ENCODE measurements at regions not wholly inside any gene's neighbourhood (a gene's known extent, or its start where the extent isn't known, plus 50 kb on each side); places are given as distances from the start of the nearest gene placed in this dataset.
"Not testable (repeated sequence)": the region's sequence is repeated elsewhere in the genome, so short reads cannot be mapped to it uniquely, and the experiment has no call there.

DNA sequence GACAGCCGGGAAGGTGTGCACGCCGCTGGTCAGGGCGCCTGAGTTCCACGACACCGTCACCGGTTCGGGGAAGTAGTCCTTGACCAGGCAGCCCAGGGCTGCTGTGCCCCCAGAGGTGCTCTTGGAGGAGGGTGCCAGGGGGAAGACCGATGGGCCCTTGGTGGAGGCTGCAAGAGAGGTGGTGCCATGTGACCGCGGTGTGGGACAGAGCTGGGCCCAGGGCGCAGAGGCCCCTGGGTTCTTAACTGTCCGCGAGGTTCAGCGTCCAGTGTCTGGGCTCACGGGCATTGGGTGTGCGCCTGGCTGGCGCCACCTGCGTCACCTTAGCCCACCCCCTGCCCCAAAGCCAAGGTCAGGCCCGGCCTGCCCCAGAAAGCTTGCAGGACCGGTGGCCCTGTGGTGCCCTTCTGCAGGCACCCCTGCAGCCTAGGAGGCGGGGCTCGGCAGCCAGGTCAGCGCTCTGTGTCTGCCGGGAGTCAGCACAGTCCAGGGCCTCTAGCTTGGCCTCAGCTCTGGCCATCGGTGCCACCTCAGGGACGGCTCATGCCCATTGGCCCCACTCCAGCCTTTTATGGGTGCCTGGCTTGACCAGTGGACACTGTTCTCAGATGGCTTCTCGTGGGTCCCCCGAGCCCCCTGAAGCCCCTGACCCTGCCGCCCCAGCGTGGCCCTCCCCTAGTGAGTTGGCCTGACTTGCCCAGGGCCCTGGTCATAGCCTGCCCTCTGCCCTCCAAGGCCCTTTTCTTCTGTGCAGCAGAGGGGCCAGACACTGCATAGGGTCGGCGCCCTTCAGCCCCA, 216.7 kb downstream of the TMEM121 start:
- not testable (repeated sequence) for H3K27ac ChIP-seq (ENCODE audit: low read depth, low read length); H3K9ac ChIP-seq (ENCODE audit: low read length in 5 of 5); H3K9me3 ChIP-seq (ENCODE audit: control insufficient read depth in 5 of 5, low read length in 5 of 5); H3K27me3 ChIP-seq (ENCODE audit: control insufficient read depth in 5 of 5, insufficient read depth in 4 of 5, low read length in 5 of 5); H3K4me1 ChIP-seq (ENCODE audit: control insufficient read depth in 5 of 5, insufficient read depth in 5 of 5, low read length in 5 of 5); H3K4me3 ChIP-seq (ENCODE audit: low read depth in 1 of 5, low read length in 5 of 5); H3K36me3 ChIP-seq (ENCODE audit: control insufficient read depth in 5 of 5, insufficient read depth in 5 of 5, low read length in 5 of 5)

DNA sequence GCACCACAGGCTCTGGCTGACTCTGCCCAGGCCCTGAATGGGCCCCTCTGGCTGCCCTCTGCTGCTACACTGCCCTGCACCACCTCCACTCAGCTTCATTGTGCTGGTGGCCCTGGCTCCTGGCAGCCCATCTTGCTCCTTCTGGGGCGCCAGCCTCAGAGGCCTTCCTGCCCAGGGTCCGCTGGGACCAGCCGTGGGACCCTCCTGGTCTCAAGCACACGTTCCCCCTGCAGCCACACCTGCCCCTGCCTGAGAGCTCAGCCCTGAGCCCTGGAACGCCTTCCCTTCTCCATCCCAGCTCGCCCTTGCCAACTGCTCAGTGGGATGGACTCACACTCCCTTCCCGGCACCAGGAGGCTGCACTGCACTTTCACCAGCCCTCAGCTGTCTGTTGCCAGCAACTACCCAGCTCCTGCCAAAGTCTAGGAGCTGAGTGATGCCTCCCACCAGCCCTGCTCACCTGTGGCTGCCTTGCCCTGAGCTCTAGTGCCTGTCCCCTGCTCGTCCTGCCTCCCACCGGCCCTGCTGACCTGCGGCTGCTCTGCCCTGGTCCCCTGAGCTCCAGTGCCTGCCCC, 217.9 kb downstream of the TMEM121 start:
- not testable (repeated sequence) for H3K27me3 ChIP-seq (ENCODE audit: control insufficient read depth in 5 of 5, insufficient read depth in 4 of 5, low read length in 5 of 5); H3K4me1 ChIP-seq (ENCODE audit: control insufficient read depth in 5 of 5, insufficient read depth in 5 of 5, low read length in 5 of 5); H3K9me3 ChIP-seq (ENCODE audit: control insufficient read depth in 5 of 5, low read length in 5 of 5); H3K27ac ChIP-seq (ENCODE audit: low read depth, low read length); H3K36me3 ChIP-seq (ENCODE audit: control insufficient read depth in 5 of 5, insufficient read depth in 5 of 5, low read length in 5 of 5); H3K4me3 ChIP-seq (ENCODE audit: low read depth in 1 of 5, low read length in 5 of 5); H3K9ac ChIP-seq (ENCODE audit: low read length in 5 of 5)

DNA sequence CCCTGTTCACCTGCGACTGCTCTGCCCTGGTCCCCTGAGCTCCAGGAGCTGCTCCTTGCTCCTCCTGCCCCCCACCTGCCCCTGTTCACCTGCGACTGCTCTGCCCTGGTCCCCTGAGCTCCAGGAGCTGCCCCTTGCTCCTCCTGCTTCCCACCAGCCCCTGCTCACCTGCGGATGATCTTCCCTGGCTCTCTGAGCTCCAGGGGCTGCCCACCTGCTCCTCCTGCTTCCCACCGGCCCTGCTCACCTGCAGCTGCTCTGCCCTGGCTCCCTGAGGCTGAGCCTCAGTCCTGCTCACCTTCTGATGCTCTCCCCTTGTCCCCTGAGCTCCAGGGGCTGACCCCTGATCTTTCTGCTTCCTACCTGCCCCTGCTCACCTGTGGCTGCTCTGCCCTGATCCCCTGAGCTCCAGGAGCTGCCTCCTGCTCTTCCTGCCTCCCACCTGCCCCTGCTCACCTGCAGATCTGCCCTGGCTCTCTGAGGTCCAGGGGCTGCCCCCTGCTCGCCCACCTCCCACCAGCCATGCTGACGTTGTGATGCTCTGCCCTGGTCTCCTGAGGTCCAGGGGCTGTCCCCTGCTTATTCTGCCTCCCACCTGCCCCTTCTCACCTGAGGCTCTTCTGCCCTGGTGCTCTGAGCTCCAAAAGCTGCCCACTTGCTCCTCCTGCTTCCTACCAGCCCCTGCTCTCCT, 219.2 kb downstream of the TMEM121 start:
- Histone ChIP-seq H3K9ac (ENCODE audit: low read length in 5 of 5) (no peak overlapping the region), H3K9me3 (ENCODE audit: control insufficient read depth in 5 of 5, low read length in 5 of 5) (peaks cover 0 to 7% (median 0%) of the 10 kb centered on the region in 5 donors), H3K36me3 (ENCODE audit: control insufficient read depth in 5 of 5, insufficient read depth in 5 of 5, low read length in 5 of 5) (no peaks in the 10 kb centered on the region)

DNA sequence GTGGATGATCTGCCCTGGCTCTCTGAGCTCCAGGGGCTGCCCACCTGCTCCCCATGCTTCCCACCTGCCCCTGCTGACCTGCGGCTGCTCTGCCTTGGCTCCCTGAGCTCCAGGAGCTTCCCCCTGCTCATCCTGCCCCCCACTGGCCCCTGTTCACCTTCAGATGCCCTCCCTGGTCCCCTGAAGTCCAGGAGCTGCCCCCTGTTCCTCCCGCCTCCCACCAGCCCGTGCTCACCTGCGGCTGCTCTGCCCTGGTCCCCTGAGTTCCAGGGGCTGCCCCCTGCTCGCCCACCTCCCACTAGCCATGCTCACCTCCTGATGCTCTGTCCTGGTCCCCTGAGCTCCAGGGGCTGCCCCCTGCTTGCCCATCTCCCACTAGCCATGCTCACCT, 219.7 kb downstream of the TMEM121 start:
- no peaks in the 10 kb centered on the region for H3K27me3 ChIP-seq (ENCODE audit: control insufficient read depth in 5 of 5, insufficient read depth in 4 of 5, low read length in 5 of 5)
- no peak overlapping the region for H3K9ac ChIP-seq (ENCODE audit: low read length in 5 of 5)
- peaks cover 0 to 7% (median 0%) of the 10 kb centered on the region in 5 donors for H3K9me3 ChIP-seq (ENCODE audit: control insufficient read depth in 5 of 5, low read length in 5 of 5)
- no peaks in the 10 kb centered on the region for H3K36me3 ChIP-seq (ENCODE audit: control insufficient read depth in 5 of 5, insufficient read depth in 5 of 5, low read length in 5 of 5)
- no peak overlapping the region for H3K27ac ChIP-seq (ENCODE audit: low read depth, low read length)
- no peak overlapping the region for H3K4me3 ChIP-seq (ENCODE audit: low read depth in 1 of 5, low read length in 5 of 5)
- H3K4me1 ChIP-seq (ENCODE audit: control insufficient read depth in 5 of 5, insufficient read depth in 5 of 5, low read length in 5 of 5): no peaks in the 10 kb centered on the region

More for the DNA sequence above, 219.2 kb downstream of the TMEM121 start:
- Histone ChIP-seq H3K27ac (ENCODE audit: low read depth, low read length) (no peak overlapping the region), H3K4me1 (ENCODE audit: control insufficient read depth in 5 of 5, insufficient read depth in 5 of 5, low read length in 5 of 5) (no peaks in the 10 kb centered on the region), H3K4me3 (ENCODE audit: low read depth in 1 of 5, low read length in 5 of 5) (no peak overlapping the region), H3K27me3 (ENCODE audit: control insufficient read depth in 5 of 5, insufficient read depth in 4 of 5, low read length in 5 of 5) (no peaks in the 10 kb centered on the region)

DNA sequence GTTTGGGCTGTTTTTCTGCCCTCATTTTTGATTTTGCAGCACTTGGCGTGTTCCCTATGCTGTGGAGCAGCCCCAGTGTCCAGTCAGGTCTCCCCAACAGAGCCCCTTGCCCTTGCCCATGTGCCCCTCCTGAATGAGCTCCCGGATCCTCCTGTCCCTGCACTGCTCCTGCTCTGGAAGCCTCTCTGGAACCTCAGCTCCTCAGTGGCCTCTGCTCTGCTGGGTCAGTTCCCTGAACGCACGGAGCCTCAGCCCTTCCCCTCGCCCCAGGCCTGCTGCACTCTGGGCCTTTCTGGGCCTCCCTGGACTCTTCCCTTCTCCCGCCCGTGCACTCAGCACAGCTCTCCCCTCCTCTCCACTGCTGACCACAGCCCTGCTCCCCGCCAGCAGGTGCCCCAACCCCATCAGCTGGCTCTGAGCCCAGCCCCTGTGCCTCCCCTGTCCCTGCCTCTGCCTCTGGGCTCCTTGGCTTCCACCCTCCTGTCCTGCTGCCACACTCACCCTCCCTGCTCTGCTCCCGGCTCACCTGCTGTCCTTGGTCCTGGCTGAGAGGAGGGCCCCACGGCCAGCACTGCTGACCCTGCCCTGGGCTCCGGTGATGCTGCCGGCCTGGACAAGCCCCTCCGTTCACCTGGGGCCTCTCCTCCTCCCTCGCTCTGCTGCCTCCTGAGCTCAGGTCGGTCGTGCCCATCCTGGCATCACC, 220.6 kb downstream of the TMEM121 start:
- H3K4me1 ChIP-seq (ENCODE audit: control insufficient read depth in 5 of 5, insufficient read depth in 5 of 5, low read length in 5 of 5); H3K36me3 ChIP-seq (ENCODE audit: control insufficient read depth in 5 of 5, insufficient read depth in 5 of 5, low read length in 5 of 5); H3K27me3 ChIP-seq (ENCODE audit: control insufficient read depth in 5 of 5, insufficient read depth in 4 of 5, low read length in 5 of 5); H3K9ac ChIP-seq (ENCODE audit: low read length in 5 of 5); H3K4me3 ChIP-seq (ENCODE audit: low read depth in 1 of 5, low read length in 5 of 5); H3K27ac ChIP-seq (ENCODE audit: low read depth, low read length); H3K9me3 ChIP-seq (ENCODE audit: control insufficient read depth in 5 of 5, low read length in 5 of 5): not testable (repeated sequence)

DNA sequence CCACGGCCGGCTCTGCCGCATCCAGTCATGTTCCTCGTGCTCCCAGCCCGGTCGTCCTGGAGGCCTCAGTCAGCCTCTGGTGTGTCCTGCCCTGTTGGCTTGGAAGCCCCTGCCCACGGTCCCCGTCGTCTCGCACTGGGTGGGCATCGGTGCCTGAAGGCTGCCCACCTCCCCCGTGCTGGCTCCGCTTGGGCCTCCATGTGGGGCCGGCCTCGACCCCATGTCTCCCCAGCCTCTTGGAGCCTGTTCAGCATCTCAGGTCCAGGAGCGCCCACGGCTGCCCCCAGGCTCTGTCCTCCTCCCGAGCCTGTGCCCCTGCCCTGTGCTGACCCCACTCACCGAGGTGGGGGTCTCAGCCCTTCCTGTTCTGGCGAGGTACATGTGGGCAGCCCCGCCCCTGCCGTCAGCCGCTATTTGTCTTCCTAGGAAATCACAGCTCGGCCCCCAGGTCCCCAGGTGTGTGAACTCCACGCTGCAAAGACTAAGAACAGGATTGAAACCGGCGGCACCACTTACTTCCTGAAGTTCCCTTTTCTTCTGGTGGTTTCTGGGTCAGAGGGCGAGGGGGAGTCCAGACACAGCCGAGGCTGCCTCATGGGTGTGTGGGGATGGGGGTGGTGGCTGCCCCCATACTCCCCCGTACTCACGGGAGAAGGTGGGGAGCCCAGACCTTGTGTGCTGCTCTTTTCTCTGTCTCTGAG, 221.3 kb downstream of the TMEM121 start:
- H3K4me1 ChIP-seq (ENCODE audit: control insufficient read depth in 5 of 5, insufficient read depth in 5 of 5, low read length in 5 of 5); H3K4me3 ChIP-seq (ENCODE audit: low read depth in 1 of 5, low read length in 5 of 5): not testable (repeated sequence)

DNA sequence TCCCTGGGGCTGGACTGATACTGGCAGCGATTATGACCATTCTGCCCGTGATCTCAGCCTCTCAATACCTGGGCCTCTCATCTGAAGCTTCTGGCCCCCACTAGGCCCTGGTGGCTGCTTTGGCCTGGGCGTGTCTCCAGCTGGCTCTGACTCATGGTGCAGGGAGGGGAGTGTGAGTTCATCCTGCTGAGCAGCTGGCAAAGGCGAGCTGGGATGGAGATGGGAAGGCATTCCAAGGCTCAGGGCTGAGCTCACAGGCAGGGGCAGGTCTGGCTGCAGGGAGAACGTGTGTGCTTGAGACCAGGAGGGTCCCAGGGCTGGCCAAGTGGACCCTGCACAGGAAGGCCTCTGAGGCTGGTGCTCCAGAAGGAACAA, 221.8 kb downstream of the TMEM121 start:
- Histone ChIP-seq H3K36me3 (ENCODE audit: control insufficient read depth in 5 of 5, insufficient read depth in 5 of 5, low read length in 5 of 5) (no peaks in the 10 kb centered on the region), H3K27ac (ENCODE audit: low read depth, low read length) (no peak overlapping the region), H3K9me3 (ENCODE audit: control insufficient read depth in 5 of 5, low read length in 5 of 5) (peaks cover 0 to 7% (median 0%) of the 10 kb centered on the region in 5 donors), H3K4me1 (ENCODE audit: control insufficient read depth in 5 of 5, insufficient read depth in 5 of 5, low read length in 5 of 5) (no peaks in the 10 kb centered on the region), H3K9ac (ENCODE audit: low read length in 5 of 5) (no peak overlapping the region), H3K4me3 (ENCODE audit: low read depth in 1 of 5, low read length in 5 of 5) (no peak overlapping the region), H3K27me3 (ENCODE audit: control insufficient read depth in 5 of 5, insufficient read depth in 4 of 5, low read length in 5 of 5) (no peaks in the 10 kb centered on the region)

More for the DNA sequence above, 221.3 kb downstream of the TMEM121 start:
- not testable (repeated sequence) for H3K9me3 ChIP-seq (ENCODE audit: control insufficient read depth in 5 of 5, low read length in 5 of 5); H3K9ac ChIP-seq (ENCODE audit: low read length in 5 of 5); H3K27ac ChIP-seq (ENCODE audit: low read depth, low read length); H3K36me3 ChIP-seq (ENCODE audit: control insufficient read depth in 5 of 5, insufficient read depth in 5 of 5, low read length in 5 of 5); H3K27me3 ChIP-seq (ENCODE audit: control insufficient read depth in 5 of 5, insufficient read depth in 4 of 5, low read length in 5 of 5)

DNA sequence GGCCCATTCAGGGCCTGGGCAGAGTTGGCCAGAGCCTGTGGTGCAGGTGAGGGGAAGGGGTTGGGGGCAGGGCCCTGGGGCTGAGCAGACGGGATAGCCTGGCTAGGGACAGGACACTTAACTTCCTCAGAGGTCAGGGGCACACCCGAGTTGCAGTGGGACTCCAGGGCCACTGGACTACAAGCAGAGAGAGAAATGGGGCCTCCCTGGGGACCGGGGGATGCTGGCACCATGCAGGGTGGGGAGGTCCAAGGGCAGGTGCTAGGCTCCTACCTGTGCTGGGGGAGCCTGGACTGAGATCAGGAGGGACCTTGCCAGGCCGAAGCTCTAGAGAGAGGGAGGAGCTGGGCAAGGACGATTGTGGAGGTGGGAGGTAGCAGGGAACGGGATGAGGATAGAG, 222.3 kb downstream of the TMEM121 start:
- H3K4me1 ChIP-seq (ENCODE audit: control insufficient read depth in 5 of 5, insufficient read depth in 5 of 5, low read length in 5 of 5); H3K27ac ChIP-seq (ENCODE audit: low read depth, low read length); H3K9ac ChIP-seq (ENCODE audit: low read length in 5 of 5); H3K36me3 ChIP-seq (ENCODE audit: control insufficient read depth in 5 of 5, insufficient read depth in 5 of 5, low read length in 5 of 5); H3K9me3 ChIP-seq (ENCODE audit: control insufficient read depth in 5 of 5, low read length in 5 of 5); H3K27me3 ChIP-seq (ENCODE audit: control insufficient read depth in 5 of 5, insufficient read depth in 4 of 5, low read length in 5 of 5); H3K4me3 ChIP-seq (ENCODE audit: low read depth in 1 of 5, low read length in 5 of 5): not testable (repeated sequence)

DNA sequence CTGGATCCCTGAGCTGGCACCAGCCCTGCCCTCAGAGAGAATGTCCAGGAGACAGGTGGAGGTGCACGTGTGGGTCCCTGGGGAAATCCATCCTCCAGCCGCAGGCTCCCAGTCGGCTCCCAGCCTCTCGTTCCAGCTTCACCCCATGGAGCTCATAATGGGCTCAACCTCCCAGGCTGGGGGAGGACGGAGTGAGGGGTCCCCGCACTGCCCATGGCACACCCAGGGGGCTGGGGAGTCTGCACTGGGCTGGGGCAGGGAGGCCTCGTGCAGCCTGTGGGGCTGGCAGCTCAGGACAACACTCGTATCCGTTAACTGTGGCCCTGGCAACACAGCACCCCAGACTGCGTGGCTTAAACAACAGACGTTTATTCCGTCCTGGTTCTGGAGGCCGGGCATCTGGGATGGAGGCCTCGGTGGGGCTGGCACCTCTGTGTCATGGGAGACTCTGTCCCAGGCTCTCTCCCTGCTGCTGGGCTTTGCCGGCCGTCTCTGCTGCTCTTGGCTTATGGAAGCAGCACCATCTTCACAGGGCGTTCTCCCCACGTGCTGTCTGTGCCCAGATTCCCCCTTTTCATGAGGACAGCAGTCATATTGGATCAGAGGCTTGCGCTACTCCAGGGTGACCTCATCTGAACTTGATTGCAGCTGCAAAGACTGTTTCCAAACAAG, 223.6 kb downstream of the TMEM121 start:
- H3K9me3 ChIP-seq (ENCODE audit: control insufficient read depth in 5 of 5, low read length in 5 of 5); H3K27ac ChIP-seq (ENCODE audit: low read depth, low read length); H3K4me1 ChIP-seq (ENCODE audit: control insufficient read depth in 5 of 5, insufficient read depth in 5 of 5, low read length in 5 of 5); H3K9ac ChIP-seq (ENCODE audit: low read length in 5 of 5); H3K4me3 ChIP-seq (ENCODE audit: low read depth in 1 of 5, low read length in 5 of 5); H3K27me3 ChIP-seq (ENCODE audit: control insufficient read depth in 5 of 5, insufficient read depth in 4 of 5, low read length in 5 of 5); H3K36me3 ChIP-seq (ENCODE audit: control insufficient read depth in 5 of 5, insufficient read depth in 5 of 5, low read length in 5 of 5): not testable (repeated sequence)
